ENCODE measurements at regions not wholly inside any gene's neighbourhood (a gene's known extent, or its start where the extent isn't known, plus 50 kb on each side); places are given as distances from the start of the nearest gene placed in this dataset.
"Not testable (repeated sequence)": the region's sequence is repeated elsewhere in the genome, so short reads cannot be mapped to it uniquely, and the experiment has no call there.

DNA sequence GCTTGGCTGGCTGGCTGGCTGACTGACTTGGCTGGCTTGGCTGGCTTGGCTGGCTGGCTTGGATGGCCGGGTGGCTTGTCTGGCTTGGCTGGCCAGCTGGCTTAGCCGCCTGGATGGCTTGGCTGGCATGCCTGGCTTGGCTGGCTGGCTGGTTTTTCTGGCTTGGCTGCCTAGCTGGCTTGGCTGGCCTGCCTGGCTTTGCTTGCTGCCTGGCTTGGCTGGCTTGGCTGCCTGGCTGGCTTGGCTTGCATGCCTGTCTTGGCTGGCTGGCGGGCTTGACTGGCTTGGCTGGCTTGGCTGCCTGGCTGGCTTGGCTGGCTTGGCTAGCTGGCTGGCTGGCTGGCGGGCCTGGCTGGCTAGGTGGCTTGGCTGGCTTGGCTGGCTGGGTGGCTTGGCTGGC lies 2830.5 kb downstream of the RPIA start:
- DNase-seq (ENCODE audit: low read depth) = not testable (repeated sequence)

DNA sequence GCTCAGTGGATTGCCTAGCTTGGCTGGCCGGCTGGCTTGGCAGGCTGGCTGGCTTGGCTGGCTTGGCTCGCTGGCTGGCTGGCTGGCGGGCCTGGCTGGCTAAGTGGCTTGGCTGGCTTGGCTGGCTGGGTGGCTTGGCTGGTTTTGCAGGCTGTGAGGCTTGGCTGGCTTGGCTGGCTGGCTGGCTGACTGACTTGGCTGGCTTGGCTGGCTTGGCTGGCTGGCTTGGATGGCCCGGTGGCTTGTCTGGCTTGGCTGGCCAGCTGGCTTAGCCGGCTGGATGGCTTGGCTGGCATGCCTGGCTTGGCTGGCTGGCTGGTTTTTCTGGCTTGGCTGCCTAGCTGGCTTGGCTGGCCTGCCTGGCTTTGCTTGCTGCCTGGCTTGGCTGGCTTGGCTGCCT lies 2831.4 kb downstream of the RPIA start:
- not testable (repeated sequence) for DNase-seq (ENCODE audit: low read depth)

DNA sequence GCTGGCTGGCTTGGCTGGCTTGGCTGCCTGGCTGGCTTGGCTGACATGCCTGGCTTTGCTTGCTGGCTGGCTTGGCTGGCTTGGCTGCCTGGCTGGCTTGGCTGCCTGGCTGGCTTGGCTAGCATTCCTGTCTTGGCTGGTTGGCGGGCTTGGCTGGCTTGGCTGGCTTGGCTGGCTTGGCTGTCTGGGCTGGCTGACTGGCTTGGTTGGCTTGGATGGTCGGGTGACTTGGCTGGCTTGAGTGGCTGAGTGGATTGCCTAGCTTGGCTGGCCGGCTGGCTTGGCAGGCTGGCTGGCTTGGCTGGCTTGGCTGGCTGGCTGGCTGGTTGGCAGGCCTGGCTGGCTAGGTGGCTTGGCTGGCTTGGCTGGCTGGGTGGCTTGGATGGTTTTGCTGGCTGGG lies 2832.3 kb downstream of the RPIA start:
- not testable (repeated sequence) for DNase-seq (ENCODE audit: low read depth)

DNA sequence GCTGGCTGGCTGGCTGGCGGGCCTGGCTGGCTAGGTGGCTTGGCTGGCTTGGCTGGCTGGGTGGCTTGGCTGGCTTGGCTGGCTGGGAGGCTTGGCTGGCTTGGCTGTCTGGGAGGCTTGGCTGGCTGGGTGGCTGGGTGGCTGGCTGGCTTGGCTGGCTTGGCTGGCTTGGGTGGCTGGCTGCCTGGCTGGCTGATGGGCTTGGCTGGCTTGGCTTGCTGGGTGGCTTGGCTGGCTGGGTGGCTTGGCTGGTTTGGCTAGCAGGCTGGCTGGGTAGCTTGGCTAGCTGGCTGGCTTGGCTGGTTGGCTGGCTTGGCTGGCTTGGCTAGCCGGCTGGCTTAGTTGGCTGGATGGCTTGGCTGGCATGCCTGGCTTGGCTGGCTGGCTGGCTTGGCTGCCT lies 2834.1 kb downstream of the RPIA start:
- DNase-seq (ENCODE audit: low read depth) = not testable (repeated sequence)

DNA sequence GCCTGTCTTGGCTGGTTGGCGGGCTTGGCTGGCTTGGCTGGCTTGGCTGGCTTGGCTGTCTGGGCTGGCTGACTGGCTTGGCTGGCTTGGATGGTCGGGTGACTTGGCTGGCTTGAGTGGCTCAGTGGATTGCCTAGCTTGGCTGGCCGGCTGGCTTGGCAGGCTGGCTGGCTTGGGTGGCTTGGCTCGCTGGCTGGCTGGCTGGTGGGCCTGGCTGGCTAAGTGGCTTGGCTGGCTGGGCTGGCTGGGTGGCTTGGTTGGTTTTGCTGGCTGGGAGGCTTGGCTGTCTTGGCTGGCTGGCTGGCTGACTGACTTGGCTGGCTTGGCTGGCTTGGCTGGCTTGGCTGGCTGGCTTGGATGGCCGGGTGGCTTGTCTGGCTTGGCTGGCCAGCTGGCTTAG lies 2834.6 kb downstream of the RPIA start:
- not testable (repeated sequence) for DNase-seq (ENCODE audit: low read depth)

DNA sequence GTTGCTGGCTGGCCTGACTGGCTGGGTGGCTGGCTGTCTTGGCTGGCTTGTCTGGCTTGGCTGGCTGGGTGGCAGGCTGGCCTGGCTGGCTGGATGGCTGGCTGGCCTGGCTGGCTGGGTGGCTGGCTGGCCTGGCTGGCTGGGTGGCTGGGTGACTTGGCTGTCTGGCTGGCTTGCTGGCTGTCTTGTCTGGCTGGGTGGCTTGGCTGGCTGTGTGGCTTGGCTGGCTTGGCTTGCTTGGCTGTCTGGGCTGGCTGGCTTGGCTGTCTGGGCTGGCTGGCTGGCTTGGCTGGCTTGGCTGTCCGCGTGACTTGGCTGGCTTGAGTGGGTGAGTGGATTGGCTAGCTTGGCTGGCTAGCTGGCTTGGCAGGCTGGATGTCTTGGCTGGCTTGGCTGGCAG lies 2835.6 kb downstream of the RPIA start:
- not testable (repeated sequence) for DNase-seq (ENCODE audit: low read depth)

DNA sequence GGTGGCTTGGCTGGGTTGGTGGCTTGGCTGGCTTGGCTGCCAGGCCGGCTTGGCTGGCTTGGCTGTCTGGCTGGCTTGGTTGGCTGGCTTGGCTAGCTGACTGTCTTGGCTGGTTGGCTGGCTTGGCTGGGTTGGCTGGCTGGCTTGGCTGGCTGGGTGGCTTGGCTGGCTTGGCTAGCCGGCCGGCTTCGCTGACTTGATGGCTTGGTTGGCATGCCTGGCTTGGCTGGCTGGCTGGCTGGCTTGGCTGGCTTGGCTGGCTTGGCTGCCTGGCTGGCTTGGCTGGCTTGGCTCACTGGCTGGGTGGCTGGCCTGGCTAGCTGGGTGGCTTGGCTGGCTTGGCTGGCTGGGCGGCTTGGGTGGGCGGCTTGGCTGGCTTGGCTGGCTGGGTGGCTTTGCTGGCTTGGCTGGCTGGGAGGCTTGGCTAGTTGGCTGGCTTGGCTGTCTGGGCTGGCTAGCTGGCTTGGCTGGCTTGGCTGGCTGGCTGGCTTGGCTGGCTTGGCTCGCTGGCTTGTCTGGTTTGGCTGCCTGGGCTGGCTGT lies 2836.1 kb downstream of the RPIA start:
- DNase-seq (ENCODE audit: low read depth) = not testable (repeated sequence)

DNA sequence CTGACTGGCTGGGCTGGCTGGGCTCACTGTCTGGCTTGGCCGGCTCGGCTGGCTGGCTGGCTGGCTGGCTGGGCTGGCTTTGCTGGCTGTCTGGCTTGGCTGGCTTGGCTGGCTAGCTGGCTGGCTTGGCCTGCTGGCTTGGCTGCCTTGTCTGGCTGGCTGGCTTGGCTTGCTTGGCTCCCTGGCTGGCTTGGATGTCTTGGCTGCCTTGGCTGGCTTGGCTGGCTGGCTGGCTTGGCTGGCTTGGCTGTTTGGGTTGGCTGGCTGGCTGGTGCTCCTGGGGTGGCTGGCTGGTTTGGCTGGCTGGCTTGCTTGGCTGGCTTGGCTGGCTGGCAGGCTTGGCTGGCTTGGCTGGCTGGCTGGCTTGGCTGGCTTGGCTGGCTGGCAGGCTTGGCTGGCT lies 2836.9 kb downstream of the RPIA start:
- not testable (repeated sequence) for DNase-seq (ENCODE audit: low read depth)

DNA sequence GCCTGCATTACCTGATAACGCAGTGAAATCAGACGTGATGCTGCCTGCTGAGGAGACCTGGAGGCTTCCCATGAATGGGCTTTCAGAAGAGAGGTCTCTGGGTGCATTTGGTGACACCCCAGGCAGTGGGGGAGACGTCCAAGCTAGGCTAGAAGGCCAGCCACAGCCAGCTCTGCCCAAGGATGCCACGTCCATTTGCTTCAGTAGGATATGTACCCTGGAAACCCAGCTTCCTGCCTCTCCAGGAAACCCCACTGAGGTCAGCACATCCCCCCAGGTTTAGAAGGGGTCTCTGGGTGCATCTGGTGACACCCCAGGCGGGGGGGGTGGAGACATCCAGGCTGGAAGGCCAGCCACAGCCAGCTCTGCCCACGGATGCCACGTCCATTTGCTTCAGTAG lies 2844.6 kb downstream of the RPIA start:
- DNase-seq (ENCODE audit: low read depth) = not testable (repeated sequence)

DNA sequence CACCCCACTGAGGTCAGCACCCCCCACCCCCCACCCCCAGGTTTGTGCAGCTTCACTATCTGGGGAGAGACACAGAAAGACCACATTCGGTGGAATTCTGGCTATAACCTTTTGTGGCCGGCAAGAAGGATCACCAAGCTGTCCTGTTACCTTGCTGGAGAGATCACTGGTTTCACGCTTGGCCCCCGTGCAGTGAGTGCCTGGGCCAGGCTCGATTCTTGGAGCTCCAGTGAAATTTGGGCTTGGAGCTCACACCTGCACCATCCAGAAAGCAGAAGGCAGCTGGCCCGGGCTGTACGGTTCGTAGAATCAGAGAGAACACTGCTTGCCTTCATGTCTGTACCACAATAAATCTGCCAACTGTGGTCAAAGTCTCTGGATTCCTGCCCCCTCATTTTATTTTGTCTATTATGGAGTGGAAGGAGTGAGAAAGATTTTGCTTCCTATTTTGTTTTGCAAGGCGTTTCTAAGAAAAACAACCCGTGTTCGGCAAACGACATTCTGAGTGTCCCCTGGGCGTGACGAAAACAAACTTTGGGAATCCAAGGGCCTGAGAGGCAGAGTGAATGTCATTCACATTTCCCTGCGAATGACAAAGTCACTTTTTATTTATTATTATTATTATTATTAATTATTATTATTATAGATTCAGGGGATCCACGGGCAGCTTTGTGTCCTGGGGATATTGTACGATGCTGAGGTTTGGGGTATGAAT lies 2845.2 kb downstream of the RPIA start:
- not testable (repeated sequence) for DNase-seq (ENCODE audit: low read depth)

DNA sequence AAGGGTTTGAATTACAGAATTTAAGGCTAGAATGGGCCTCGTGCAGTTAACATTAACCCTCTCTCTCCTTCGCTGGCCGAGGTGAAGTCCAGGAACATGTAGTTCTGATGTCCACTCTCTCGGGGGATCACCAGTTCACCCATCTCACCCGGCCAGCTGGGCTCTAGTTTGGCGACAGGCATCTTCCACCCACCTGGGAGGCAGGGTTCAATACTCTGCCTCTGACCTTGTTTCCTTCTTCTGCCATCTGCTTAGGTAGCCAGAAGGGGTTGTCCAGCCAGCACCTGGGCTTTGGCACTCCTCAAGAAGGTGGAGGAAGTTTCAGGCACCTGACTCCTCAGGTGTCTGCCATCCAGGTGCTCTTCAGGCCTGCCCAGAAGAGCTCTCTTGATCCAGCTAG lies 2857.8 kb downstream of the RPIA start:
- DNase-seq (ENCODE audit: low read depth) = not testable (repeated sequence)

DNA sequence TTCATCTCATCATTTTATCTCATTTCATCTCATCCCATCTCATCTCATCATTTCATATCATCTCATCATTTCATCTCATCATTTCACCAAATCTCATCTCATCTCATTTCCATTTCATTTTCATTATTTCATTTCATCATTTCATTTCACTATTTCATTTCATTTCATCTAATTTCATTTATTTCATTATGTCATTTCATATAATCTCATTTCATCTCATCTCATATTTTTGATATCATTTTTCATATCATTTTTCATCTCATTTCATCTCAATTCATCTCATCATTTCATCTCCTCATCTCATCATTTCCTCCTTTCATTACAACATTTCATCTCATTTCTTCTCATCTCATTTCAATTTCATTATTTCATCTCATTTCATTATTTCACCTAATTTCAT lies 2866.8 kb downstream of the RPIA start:
- DNase-seq (ENCODE audit: low read depth) = not testable (repeated sequence)

DNA sequence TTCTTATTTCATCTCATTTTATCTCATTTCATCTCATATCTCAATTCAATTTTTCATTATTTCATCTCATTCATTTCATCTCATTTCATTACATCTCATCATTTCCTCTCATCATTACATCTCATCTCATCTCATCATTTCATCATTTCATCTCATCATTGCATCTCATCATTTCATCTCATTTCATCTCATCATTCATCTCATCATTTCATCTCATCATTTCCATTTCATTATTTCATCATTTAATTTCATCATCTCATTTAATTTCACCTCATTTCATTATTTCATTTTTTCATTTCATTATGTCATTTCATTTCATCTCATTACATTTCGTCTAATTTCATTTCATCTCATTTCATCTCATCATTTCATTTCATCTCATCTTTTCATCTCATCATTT lies 2867.8 kb downstream of the RPIA start:
- not testable (repeated sequence) for DNase-seq (ENCODE audit: low read depth)

DNA sequence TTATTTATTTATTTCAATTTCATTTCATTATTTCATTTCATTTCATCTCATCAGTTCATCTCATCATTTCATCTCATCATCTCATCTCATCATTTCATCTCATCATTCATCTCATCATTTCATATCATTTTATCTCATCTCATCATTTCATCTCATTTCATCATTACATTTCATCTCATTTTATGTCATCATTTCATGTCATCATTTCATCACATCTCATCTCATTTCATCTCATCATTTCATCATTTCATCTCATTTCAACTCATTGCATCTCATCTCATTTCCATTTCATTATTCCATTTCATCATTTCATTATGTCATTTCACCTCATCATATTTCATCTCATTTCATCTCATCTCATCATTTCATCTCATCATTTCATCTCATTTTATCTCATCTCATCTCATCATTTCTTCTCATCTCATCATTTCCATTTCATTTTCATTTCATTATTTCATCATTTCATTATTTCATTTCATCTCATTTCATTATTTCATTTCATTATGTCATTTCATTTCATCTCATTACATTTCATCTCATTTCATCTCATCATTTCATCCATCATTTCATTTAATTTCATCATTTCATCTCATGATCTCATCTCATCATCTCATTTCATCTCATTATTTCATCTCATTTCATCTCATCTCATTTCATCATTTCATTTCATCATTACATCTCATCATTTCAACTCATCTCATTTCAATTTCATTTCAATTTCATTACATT lies 2868.6 kb downstream of the RPIA start:
- not testable (repeated sequence) for DNase-seq (ENCODE audit: low read depth)

DNA sequence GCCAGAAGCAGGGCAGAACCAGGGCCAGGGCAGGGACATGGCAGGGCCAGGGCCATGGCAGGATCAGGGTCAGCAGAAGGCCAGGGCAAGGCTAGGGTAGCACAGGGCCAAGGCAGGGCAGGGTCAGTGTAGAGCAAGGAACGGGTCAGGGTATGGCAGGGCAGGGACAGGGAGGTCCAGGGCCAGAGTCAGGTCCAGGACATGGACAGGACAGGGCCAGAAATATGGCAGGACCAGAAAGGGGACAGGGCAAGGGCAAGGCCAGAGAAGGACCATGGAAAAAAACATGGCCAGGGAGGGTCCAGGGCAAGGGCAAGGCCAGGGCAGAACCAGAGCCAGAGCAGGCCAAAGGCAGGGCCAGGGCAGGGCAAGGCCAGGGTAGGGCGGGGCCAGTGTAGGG lies 2870.7 kb downstream of the RPIA start:
- DNase-seq (ENCODE audit: low read depth) = not testable (repeated sequence)

DNA sequence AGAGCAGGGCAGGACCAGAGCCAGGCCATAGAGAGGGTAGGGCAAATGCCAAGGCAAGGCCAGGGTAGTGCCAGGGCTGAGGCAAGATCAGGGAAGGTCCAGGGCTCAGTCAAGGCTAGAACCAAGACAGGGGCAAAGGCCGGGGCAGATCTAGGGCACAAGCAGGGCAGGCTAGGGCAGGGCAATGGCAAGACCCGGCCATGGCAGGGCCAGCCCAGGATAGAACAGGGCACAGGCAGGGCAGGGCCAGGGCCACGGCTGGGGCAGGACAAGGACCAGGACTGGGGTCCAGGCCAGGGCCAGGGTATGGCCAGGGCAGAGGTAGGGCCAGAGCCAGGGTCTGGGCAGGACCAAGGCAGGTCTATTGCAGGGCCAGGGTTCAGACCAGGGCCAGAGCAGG lies 2873.2 kb downstream of the RPIA start:
- DNase-seq (ENCODE audit: low read depth) = not testable (repeated sequence)

DNA sequence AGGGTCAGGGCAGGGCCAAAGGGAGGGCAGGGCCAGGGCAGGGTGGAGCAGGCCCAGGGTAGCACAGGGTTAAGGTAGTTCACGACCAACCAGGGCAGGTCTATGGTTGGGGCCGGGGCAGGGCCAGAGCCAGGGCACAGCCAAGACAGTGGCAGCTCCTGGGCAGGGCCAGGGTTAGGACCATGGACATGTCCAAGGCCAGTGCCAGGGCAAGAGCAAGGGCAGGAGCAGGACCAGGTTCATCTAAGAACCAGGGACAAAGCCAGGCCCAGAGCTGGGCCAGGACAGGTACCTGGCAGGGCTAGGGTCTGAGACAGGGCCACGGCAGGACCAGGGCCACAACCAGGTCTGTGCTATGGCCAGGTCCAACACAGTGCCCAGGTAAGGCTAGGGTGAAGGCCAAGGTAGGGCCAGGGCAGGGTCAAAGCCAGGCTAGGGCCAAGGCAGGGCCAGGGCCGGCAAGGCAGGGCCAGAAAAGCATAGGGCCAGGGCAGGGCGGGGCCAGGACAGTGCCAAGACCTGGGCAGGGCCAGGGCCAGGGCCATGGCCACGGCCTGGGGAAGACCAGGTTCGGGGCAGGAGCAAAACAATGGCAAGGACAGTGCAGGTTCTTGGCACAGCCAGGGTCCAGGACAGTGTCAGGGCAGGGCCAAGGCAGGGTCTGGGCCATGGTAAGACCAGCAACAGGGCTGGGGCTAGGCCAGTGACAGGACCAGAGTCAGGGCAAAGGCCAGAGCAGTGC lies 2874.4 kb downstream of the RPIA start:
- not testable (repeated sequence) for DNase-seq (ENCODE audit: low read depth)

DNA sequence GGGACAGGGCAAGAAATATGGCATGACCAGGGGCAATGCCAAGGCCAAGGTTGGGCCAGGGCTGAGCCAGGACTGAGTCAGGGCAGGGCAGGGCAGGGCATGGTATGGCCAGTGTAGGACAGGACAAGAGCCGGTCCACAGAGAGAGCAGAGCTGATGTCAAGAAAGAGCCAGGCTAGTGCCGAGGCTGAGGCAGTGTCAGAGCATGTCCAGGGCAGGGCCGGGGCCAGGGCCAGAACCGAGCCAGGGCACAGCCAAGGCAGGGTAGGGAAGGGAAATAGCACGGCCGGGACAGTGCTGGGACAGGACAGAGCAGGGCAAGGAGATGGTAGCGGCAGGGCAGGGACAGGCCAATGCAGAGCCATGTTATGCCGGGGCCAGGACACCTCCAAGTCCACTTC lies 2875.1 kb downstream of the RPIA start:
- DNase-seq (ENCODE audit: low read depth) = not testable (repeated sequence)

DNA sequence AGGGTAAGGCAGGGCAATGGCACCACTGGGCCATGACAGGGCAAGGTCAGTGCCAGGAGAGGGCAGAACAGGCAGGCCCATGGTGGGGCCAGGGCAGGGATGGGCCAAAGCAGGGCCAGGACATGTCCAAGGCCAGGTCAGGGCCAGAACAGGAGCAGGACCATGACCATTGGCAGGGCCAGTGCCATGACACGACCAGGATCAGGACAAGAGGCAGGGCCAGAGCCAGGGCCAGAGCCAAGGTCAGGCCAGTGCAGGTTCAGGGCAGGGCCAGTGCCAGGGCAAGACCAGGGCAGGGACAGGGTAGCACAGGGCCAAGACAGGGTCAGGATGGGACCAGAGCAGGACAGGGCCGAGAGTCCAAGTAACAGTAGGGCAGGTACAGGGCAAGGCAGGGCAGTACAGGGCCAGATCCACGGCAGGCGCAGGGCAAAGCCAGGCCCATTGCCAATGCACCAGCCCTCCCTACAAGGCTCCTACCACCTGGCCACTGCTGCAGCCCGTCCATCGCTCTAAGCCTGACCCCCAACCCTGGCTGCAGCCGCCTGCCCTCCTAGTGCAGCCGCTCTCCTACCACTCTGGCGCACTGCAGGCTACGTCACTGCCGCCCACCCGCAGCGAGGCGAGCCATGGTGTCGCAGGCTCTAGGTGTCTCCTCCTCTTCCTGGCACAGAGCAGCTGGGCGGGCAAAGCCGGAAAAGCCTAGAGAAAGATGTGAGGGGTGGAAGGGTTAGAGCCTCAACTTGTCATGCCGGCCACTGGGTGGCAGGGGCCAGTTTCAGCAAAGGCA lies 2876.3 kb downstream of the RPIA start:
- DNase-seq (ENCODE audit: low read depth) = not testable (repeated sequence)

DNA sequence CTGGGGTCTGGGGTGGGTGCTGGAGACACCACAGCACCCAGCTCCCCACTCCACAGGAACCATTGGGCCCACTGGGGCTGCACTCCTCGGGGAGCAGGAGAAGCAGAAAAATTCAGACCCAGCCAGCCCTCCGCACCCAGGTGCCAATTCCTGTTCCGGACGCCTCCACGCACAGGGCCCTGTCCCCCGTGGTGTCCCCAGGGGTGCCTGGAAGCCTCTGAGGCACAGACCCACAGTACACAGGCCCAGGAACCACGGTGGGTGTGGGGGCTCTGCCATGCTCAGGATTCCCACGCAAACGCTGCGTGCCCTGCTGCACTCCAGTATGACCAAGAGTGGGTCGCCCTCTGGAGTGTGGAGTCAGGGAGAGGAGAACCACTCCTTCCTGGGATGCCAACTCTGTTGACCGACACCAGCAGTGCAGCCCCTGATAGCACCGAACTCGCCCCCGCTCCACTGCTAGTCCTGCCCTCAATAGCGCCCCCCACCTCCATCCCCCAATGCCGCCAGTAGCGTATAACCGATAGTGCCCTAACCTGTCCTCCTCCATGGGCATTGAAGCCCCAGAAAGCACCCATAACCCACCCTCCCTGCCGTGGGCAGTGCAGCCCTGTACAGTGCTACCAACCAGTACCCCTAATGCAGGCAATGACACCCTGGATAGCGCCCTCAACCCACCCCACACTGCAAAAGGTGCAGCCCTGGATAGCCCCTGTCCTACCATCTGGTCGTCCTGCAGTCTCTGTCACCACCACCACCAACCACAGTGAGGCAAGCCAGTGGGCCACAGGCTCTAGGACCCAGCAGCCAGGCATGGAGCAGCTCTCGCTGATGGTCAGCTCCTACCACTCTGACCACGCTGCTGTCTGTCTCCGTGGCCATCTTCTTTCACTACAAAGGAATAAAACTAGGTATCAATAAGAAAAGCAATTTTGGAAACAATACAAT lies 2877.2 kb downstream of the RPIA start:
- DNase-seq (ENCODE audit: low read depth) = not testable (repeated sequence)
